Activated T-helper 17 cell treated with anti-CD3 and anti-CD28 coated beads, Interleukin-2, amount 50 U/mL, for 72 hours (primary cell): ENCODE measurements at regions not wholly inside any gene's neighbourhood (a gene's known extent, or its start where the extent isn't known, plus 50 kb on each side); places are given as distances from the start of the nearest gene placed in this dataset.

Experiments used
- ATAC-seq: fragments of 150-1000 bp; cut with Tn5 transposase; replicated peaks from 2 replicates; pipeline ENCODE4 v1.10.0; 2021; ENCODE audit warnings: mild to moderate bottlenecking, moderate library complexity
- H3K27ac Mint-ChIP-seq: one replicate; pipeline ENCODE4 v1.8.0; 2022; ENCODE audit warnings: mixed read lengths
- H3K27me3 Mint-ChIP-seq: one replicate; pipeline ENCODE4 v1.8.0; 2022; ENCODE audit warnings: mixed read lengths
- H3K36me3 Mint-ChIP-seq: one replicate; pipeline ENCODE4 v1.8.0; 2022; ENCODE audit warnings: low read depth, mild to moderate bottlenecking, mixed read lengths
- H3K4me1 Mint-ChIP-seq: one replicate; pipeline ENCODE4 v1.8.0; 2022; ENCODE audit warnings: mixed read lengths
- H3K4me3 Mint-ChIP-seq: one replicate; pipeline ENCODE4 v1.8.0; 2022; ENCODE audit warnings: mild to moderate bottlenecking, mixed read lengths
- H3K9me3 Mint-ChIP-seq: one replicate; pipeline ENCODE4 v1.8.0; 2022; ENCODE audit warnings: mixed read lengths

DNA sequence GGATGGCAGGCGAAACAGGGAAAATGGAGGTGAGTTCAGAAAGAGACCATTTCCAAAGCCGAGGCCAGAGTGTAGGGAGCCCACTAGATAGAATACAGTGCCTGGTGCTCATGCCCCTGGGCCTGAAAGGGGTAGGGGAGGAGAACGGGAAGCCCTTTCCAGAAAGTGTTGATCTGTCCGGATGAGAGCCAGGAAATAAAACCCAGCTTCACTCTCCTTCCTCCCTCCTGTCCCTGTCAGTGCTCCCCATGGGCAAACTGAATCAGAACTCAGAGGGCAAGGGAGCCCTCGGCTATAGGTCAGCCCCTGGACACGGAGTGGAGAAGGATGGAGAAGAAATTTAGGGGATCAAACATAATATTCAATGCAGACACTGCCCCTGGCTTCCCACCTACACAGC lies 57.7 kb upstream of the RPL38 start:
- ATAC-seq, result no peak
- Mint-ChIP-seq H3K4me1 (no peaks in the 10 kb centered on the region), H3K27ac (no peak overlapping the region), H3K27me3 (peaks cover 31% of the 10 kb centered on the region), H3K4me3 (no peak overlapping the region), H3K36me3 (no peaks in the 10 kb centered on the region), H3K9me3 (peaks cover 24% of the 10 kb centered on the region)

DNA sequence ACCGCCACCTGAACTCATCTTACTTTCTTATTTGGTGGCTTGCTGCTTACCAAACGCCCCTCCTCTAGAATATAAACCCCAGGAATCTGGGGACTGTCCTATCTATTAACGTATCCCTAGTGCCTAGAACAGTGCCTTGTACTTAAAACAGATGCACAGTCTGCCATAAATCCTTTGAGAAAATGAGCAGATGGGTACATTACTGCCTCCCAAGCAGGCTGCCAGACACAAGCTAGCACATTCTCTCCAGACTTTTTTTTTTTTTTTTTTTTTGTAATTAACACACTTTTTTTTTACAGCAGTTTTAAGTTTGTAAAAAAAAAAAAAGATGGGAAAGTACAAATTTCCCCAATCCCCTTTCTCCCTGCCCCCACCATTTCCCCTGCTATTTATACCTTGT lies 57.3 kb upstream of the RPL38 start:
- Mint-ChIP-seq H3K27me3 (peaks cover 33% of the 10 kb centered on the region), H3K4me3 (no peak overlapping the region), H3K9me3 (peaks cover 23% of the 10 kb centered on the region), H3K4me1 (no peaks in the 10 kb centered on the region), H3K36me3 (no peaks in the 10 kb centered on the region), H3K27ac (no peak overlapping the region)
- no peak for ATAC-seq

DNA sequence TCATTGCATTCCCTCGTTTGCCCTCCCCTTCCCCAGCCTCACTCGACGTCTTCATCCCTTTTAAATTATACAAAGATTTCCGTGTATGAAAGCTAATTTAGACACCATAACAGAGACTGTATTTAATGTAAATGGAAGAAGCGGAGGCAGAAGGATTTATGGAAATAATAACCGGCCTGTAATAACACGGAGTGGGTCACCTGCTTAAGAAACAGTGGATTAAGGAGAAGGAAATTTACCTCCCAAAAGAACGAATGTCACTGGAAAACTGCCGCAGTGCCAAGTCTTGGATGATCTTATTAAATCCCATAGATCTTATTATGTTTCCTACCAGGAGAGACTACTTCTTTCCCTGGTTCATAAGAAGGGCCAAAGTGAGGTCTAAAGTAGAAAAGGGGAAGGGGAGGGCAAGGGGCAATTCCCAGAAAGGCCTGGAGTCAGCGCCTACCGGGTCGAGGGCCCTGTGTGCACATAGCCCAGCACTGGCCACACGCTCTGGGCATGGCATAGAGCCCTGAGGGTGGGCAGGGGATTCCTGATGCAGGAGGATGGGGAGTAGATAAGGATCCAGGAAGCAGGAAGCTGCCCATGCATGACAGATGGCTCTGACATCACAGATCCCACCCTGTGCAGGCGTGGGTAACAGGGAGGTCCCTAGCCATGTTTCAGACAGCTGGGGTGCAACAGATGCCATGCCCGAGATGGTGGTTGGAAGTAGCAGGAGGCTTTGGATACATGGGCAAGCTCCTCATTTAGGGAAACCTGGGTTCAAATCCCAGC lies 56.2 kb upstream of the RPL38 start:
- ATAC-seq, result no peak
- Mint-ChIP-seq H3K4me3 (no peak overlapping the region), H3K9me3 (peaks cover 17% of the 10 kb centered on the region), H3K27ac (no peak overlapping the region), H3K4me1 (no peaks in the 10 kb centered on the region), H3K36me3 (no peaks in the 10 kb centered on the region), H3K27me3 (peaks cover 37% of the 10 kb centered on the region)

DNA sequence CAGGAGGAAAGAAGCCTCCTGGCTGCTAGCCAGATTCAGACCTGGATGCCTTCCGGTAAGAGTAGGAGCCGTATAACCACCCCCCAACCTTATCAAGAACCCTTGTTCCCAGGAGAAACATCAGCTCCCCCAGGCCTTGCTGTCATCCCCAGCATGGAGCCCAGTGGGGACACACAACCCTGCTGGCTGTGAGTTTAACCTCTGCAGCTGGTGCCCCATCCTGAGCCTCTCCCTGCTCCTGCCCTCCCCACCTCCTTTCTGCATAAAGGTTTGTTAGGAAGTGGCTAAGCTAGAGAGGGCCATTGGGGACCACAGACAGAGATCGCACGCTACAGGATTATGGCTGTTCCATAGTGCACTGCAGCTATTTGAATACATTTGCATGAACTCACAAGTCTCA lies 55.5 kb upstream of the RPL38 start:
- no peak overlapping the region for H3K4me3 Mint-ChIP-seq

DNA sequence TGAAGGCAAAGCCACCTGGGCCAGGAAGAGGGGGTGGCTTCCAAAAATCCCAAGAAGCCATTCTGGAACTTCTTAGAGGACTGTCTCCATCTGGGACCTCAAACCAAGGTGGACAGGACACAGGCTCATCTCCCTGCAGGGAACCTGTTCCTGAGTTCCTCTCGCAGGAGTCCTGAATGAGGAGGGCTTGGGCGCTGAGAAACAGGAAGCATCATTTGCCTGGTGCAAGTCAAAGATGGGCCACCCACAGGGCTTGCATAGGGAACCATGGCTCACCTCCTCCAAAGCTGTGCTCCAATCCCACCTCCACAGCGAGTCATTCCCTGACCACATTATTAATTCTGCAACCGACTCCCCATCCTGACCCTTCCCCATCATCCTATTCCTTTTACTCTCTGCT lies 55.0 kb upstream of the RPL38 start:
- H3K27me3 Mint-ChIP-seq, result peaks cover 37% of the 10 kb centered on the region

More for the DNA sequence above, 55.5 kb upstream of the RPL38 start:
- Mint-ChIP-seq H3K9me3 (peaks cover 10% of the 10 kb centered on the region), H3K4me1 (no peaks in the 10 kb centered on the region), H3K36me3 (no peaks in the 10 kb centered on the region), H3K27me3 (peaks cover 37% of the 10 kb centered on the region), H3K27ac (no peak overlapping the region)
- ATAC-seq, result no peak

DNA sequence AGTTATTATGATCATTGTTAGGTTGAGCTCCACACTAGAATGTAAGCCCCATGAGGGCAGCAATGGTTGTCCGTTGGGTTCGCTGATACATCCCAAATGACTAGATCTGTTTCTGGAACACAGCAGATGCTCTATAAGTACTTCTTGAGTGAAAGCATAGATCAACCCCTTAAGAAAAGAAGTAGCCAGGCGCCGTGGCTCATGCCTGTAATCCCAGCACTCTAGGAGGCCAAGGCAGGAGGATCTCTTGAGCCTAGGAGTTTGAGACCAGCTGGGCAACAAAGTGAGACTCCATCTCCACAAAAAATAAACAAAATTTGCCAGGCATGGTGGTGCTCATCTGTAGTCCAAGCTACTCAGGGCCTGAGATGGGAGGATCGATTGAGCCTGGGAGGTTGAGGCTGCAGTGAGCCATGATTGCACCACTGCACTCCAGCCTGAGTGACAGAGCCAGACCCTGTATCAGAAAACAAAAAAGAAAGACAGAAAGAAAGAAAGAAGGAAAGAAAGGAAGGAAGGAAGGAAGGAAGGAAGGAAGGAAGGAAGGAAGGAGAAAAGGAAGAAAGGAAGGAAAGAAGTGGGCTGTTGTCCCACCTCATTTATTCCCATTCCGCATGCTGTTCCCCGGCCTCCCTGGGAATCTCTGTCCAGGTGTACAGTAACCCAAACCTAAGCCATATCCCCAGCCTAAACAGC lies 54.4 kb upstream of the RPL38 start:
- Mint-ChIP-seq H3K4me1 (no peaks in the 10 kb centered on the region), H3K4me3 (no peak overlapping the region), H3K9me3 (peaks cover 3% of the 10 kb centered on the region), H3K27me3 (peaks cover 37% of the 10 kb centered on the region), H3K36me3 (no peaks in the 10 kb centered on the region), H3K27ac (no peak overlapping the region)
- ATAC-seq, result no peak

More for the DNA sequence above, 55.0 kb upstream of the RPL38 start:
- no peak for ATAC-seq
- no peaks in the 10 kb centered on the region for H3K4me1 Mint-ChIP-seq
- H3K27ac Mint-ChIP-seq, result no peak overlapping the region
- H3K9me3 Mint-ChIP-seq, result peaks cover 5% of the 10 kb centered on the region
- no peaks in the 10 kb centered on the region for H3K36me3 Mint-ChIP-seq
- no peak overlapping the region for H3K4me3 Mint-ChIP-seq

DNA sequence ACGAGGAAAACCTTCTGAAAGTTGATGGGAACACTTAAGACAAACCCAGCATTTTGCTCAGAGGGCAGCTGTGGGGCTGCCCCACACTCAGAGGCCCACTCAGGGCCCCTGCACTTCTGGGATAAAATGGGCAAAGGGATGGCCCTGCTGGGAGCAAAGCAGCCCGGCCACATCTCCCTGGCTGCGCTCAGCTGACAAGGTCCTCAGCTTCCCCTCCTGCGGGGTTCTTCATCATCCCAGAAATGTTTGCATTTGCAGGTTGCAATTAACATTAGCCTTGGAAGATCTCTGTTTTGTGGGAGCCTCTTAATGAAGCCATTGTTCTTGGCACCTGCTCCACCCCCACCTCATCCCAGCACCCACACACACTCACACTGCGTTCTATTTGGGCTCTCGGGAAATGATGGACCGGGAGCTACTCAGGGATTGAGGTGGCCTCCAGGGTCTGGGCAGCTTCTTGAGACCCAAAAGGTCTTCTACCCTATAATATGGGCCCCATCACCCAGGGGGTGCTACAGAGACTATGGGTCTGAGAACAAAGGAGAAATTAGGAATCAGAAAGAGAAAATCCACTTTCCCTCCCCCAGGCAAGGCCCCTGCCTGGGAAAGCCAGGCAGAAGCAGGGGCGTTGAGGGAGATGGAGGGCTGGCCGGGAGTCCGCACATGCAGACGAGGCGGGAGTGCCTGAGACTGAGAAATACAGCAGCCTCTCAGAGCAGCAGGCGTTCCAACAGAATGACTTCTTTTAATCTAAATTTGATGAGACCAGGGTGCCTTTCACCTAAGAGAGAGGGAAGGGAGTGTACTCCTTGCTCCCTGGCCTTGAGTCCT lies 53.7 kb upstream of the RPL38 start:
- Mint-ChIP-seq H3K36me3 (no peaks in the 10 kb centered on the region), H3K4me3 (no peak overlapping the region), H3K4me1 (no peaks in the 10 kb centered on the region), H3K27me3 (peaks cover 35% of the 10 kb centered on the region), H3K9me3 (peaks cover under 1% of the 10 kb centered on the region), H3K27ac (no peak overlapping the region)
- ATAC-seq, result no peak

DNA sequence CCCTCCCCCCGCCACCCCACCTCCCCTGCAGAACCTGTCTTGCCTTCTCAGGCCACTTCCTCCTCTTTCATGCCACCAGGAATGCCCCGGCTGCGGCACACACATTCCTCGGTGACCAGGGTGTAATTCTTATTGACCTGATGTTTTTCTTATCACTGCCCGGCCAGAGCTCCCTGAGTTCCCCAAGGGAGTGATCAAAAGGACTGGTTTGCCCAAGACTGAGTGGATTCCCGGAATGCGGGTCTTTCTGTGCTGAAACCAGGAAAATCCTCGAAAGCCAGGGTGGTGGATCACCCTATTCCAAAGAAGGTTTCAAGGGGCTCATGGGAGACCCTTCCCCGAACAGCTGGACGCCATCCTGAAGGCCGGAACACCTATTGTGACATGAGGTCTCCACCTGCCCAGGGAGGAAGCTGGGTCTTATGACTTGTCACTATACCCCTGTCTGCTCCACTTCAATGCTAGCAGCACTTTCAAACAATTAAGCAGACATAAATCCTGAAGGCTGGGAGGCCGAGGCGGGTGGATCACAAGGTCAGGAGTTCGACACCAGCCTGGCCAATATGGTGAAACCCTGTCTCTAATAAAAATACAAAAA lies 53.0 kb upstream of the RPL38 start:
- H3K27ac Mint-ChIP-seq, result no peak overlapping the region

DNA sequence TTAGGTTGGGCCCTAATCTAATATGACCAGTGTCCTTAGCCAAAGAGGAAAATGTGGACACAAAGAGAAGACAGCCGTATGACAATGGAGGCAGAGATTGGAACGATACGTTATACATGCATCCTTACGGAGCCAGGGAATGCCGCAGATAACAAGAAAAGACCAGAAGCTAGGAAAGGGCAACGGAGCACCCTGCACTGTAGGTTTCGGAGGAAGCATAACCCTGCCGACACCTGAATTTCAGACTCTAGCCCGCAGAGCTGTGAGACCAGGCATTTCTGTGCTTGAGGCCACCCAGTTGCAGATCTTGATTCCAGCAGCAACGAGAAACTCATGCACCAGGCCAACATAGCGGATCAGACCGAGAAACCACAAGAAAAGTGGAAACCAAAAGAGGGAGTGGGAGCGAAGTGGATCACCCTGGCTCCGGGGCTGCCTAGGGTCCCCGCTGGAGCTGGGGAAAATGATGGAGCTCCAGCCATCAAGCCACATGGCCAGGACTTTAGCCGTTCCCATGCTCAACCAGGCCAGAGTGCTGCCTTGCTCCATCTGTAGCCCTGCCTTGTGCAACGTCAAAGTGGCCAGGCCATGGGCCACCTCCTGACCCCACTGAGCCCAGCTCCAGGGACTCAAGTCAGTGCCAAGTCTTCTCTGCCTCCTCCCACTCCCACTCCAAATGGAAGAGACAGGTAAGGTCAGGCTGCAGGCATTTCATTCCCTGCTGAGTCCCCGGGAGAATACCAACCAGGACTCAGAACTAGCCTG lies 51.7 kb upstream of the RPL38 start:
- ATAC-seq, result no peak
- H3K36me3 Mint-ChIP-seq, result no peaks in the 10 kb centered on the region
- peaks cover 35% of the 10 kb centered on the region for H3K27me3 Mint-ChIP-seq
- no peak overlapping the region for H3K27ac Mint-ChIP-seq
- H3K4me3 Mint-ChIP-seq, result no peak overlapping the region
- no peaks in the 10 kb centered on the region for H3K4me1 Mint-ChIP-seq
- no peaks in the 10 kb centered on the region for H3K9me3 Mint-ChIP-seq

More for the DNA sequence above, 53.0 kb upstream of the RPL38 start:
- no peaks in the 10 kb centered on the region for H3K36me3 Mint-ChIP-seq
- H3K9me3 Mint-ChIP-seq, result no peaks in the 10 kb centered on the region
- no peaks in the 10 kb centered on the region for H3K4me1 Mint-ChIP-seq
- no peak for ATAC-seq
- H3K27me3 Mint-ChIP-seq, result peaks cover 38% of the 10 kb centered on the region
- no peak overlapping the region for H3K4me3 Mint-ChIP-seq

DNA sequence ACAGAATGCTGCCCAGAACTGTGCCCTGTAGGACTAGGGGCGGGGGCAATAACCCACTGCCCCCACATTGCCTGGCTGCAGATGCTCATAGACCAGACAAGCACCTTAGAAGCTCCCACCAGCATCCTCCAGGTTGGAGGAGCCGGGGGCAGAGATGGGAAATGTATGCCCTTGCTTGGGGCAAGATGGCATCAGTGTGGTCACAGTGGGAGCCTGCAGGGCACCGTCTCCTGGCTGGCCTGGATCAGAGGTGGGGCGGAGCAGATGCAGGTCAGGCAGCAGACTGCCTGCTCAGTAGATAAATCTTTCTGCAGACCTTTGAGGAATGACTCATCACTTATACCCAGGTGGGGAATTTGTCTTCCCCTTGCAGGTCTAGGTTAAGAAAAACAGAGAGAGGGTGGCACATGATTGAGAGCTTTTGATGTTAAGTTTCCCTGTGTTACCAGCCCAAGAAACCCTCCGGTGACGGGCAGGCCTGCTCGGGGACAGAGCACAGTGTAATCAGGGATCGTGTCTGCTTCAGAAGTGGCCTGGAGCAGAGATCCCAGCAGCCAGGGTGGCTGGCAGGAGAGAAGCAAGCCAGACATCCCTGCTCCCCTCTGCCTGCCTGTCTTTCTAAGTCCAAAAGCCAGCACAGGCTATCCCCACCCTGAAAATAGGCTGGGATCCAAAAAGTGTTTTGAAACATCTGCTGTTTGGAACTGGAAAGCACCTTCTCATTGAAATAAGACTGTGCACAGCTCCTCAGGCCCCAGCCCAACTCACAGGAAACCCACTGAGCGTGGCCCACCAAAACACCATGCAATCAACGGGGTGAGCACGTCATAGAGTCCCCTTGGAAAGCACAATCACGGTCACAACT lies 50.7 kb upstream of the RPL38 start:
- Mint-ChIP-seq H3K36me3 (no peaks in the 10 kb centered on the region), H3K4me1 (no peaks in the 10 kb centered on the region), H3K9me3 (no peaks in the 10 kb centered on the region), H3K27ac (no peak overlapping the region), H3K4me3 (no peak overlapping the region), H3K27me3 (peaks cover 31% of the 10 kb centered on the region)
- ATAC-seq, result no peak

DNA sequence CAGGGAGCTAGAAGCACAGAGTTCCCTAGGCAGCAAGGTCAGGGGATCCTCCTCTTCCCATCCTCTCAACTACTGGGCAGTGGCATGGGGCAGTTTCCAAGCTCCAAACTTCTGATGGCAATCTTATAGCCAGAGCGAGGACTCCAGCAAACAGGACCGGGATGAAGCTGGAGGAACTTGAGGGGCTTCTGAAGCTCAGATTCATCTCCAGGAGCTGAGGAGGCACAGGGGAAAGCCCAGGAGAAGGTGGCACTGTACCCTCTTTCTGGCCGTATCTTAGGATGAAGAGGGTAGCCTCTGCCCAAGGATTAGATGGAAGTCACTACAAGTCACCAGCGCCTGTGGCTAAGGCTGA lies 50.0 kb upstream of the RPL38 start:
- no peaks in the 10 kb centered on the region for H3K9me3 Mint-ChIP-seq
- no peak overlapping the region for H3K27ac Mint-ChIP-seq
- no peaks in the 10 kb centered on the region for H3K36me3 Mint-ChIP-seq
- no peak overlapping the region for H3K4me3 Mint-ChIP-seq
- H3K4me1 Mint-ChIP-seq, result no peaks in the 10 kb centered on the region
- H3K27me3 Mint-ChIP-seq, result peaks cover 31% of the 10 kb centered on the region
- no peak for ATAC-seq
